BLaER1 treated with 17β-estradiol and CSF1 and Interleukin-3, amounts not matched to agents 10 nM and 100 nM (cell line): ENCODE measurements at regions not wholly inside any gene's neighbourhood (a gene's known extent, or its start where the extent isn't known, plus 50 kb on each side); places are given as distances from the start of the nearest gene placed in this dataset.
A peak's percentile ranks its signal among the peaks of the same experiment; 100 is the strongest.

Experiments
- H3K27ac ChIP-seq, 11 experiments: shearing (Covaris generic); formaldehyde crosslinking; 2 replicates each; pipeline ENCODE4 v1.8.1; 2022
- H3K27me3 ChIP-seq, 11 experiments: shearing (Covaris generic); formaldehyde crosslinking; 2 replicates each; pipeline ENCODE4 v1.8.1; 2022
- H3K36me3 ChIP-seq, 11 experiments: shearing (Covaris generic); formaldehyde crosslinking; 2 replicates each; pipeline ENCODE4 v1.8.1; 2022
- H3K4me1 ChIP-seq, 10 experiments: shearing (Covaris generic); formaldehyde crosslinking; 2 replicates each; pipeline ENCODE4 v1.8.1; 2022
- H3K4me2 ChIP-seq, 11 experiments: shearing (Covaris generic); formaldehyde crosslinking; 2 replicates each; pipeline ENCODE4 v1.8.1; 2022
- H3K4me3 ChIP-seq, 10 experiments: shearing (Covaris generic); formaldehyde crosslinking; 2 replicates each; pipeline ENCODE4 v1.8.1; 2022
- H3K9ac ChIP-seq, 11 experiments: shearing (Covaris generic); formaldehyde crosslinking; 2 replicates each; pipeline ENCODE4 v1.8.1; 2022
- H3K9me3 ChIP-seq, 11 experiments: shearing (Covaris generic); formaldehyde crosslinking; replicated peaks in 1 of 11; 2 replicates each; pipeline ENCODE4 v1.8.1; 2022
- H4K20me1 ChIP-seq, 11 experiments: shearing (Covaris generic); formaldehyde crosslinking; 2 replicates each; pipeline ENCODE4 v1.8.1; 2022
- Cebpa-rat ChIP-seq, 11 experiments: shearing (Covaris generic); IDR thresholded peaks; 2 replicates each; pipeline ENCODE4 v1.8.1; 2022

GRCh38 chr3:180199417-180199995 lies 162.8 kb upstream of the PEX5L start:
- H3K9ac ChIP-seq: no peak overlapping the region
- H3K9me3 ChIP-seq: peaks cover 0 to 14% (median 0%) of the 10 kb centered on the region in 11 experiments; a peak in 4 of 22 replicates
- H3K4me2 ChIP-seq: no peak overlapping the region
- no peak overlapping the region for H3K27ac ChIP-seq
- no peak for TF ChIP-seq Cebpa-rat (IDR thresholded peaks at IDR 0.05)
- no peaks in the 10 kb centered on the region for H3K27me3 ChIP-seq
- H3K4me1 ChIP-seq: peaks cover 0 to 12% (median 0%) of the 10 kb centered on the region in 10 experiments; a peak in 4 of 20 replicates
- H3K4me3 ChIP-seq: no peak overlapping the region
- no peaks in the 10 kb centered on the region for H3K36me3 ChIP-seq
- no peaks in the 10 kb centered on the region for H4K20me1 ChIP-seq

DNA sequence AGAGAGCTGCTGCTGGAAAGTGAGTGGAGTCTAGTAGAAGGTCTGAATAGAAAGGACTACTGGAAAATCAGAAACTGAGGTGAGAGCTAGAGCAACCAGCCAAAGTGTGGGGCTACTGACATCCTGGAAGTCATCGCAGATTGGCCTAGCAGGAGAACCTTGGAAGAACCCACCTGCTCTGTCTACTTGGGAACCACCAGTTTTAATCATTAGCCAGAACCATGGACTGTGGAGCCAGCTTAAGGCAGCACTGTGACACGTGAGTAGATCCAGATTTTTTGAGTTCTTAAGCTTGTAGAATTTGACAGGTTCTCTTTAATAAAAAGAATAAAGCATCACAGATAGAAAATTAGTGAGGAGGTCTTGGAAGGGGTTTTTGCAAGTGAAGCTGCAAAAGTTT lies 179.1 kb upstream of the PEX5L start:
- no peak overlapping the region for H3K4me3 ChIP-seq
- no peak overlapping the region for H3K4me2 ChIP-seq
- TF ChIP-seq Cebpa-rat (IDR thresholded peaks at IDR 0.05): no peak
- H3K9ac ChIP-seq: no peak overlapping the region
- H3K27me3 ChIP-seq: no peaks in the 10 kb centered on the region
- H3K9me3 ChIP-seq: peaks cover 0 to 10% (median 4%) of the 10 kb centered on the region in 11 experiments; a peak in 7 of 22 replicates
- no peaks in the 10 kb centered on the region for H4K20me1 ChIP-seq
- peaks cover 0 to 6% (median 0%) of the 10 kb centered on the region in 10 experiments; a peak in 3 of 20 replicates for H3K4me1 ChIP-seq
- H3K36me3 ChIP-seq: no peaks in the 10 kb centered on the region; a peak in 1 of 22 replicates
- H3K27ac ChIP-seq: no peak overlapping the region

- Histone ChIP-seq H3K9ac (no peak overlapping the region), H3K4me3 (no peak overlapping the region), H3K27ac (no peak overlapping the region), H3K9me3 (peaks cover 16 to 39% (median 26%) of the 10 kb centered on the region in 11 experiments), H3K4me2 (peak overlapping the region in 2 of 11 experiments; percentile 21 to 27; a peak in 1 of 22 replicates), H3K4me1 (peaks cover 0 to 10% (median 0%) of the 10 kb centered on the region in 10 experiments; a peak in 3 of 20 replicates), H4K20me1 (no peaks in the 10 kb centered on the region), H3K36me3 (peaks cover 0 to 4% (median 0%) of the 10 kb centered on the region in 11 experiments; a peak in 1 of 22 replicates), H3K27me3 (no peaks in the 10 kb centered on the region)
- no peak for TF ChIP-seq Cebpa-rat (IDR thresholded peaks at IDR 0.05)
Observed at GRCh38 chr3:180223268-180223667, 186.5 kb upstream of the PEX5L start.

- Histone ChIP-seq H3K9me3 (peaks cover 73 to 87% (median 80%) of the 10 kb centered on the region in 11 experiments), H3K4me1 (no peaks in the 10 kb centered on the region), H3K36me3 (peaks cover 0 to 4% (median 0%) of the 10 kb centered on the region in 11 experiments; a peak in 1 of 22 replicates), H3K27ac (no peak overlapping the region), H3K27me3 (no peaks in the 10 kb centered on the region), H3K4me2 (no peak overlapping the region), H4K20me1 (no peaks in the 10 kb centered on the region), H3K9ac (no peak overlapping the region), H3K4me3 (no peak overlapping the region)
- TF ChIP-seq Cebpa-rat (IDR thresholded peaks at IDR 0.05): no peak
Observed at GRCh38 chr3:180229113-180229512, 192.4 kb upstream of the PEX5L start.

GRCh38 chr3:180239939-180240338 lies 203.2 kb upstream of the PEX5L start:
- no peak for TF ChIP-seq Cebpa-rat (IDR thresholded peaks at IDR 0.05)
- no peak overlapping the region for H3K4me3 ChIP-seq
- H3K27me3 ChIP-seq: no peaks in the 10 kb centered on the region
- H3K4me1 ChIP-seq: no peaks in the 10 kb centered on the region
- peaks cover 9 to 21% (median 15%) of the 10 kb centered on the region in 11 experiments for H3K9me3 ChIP-seq
- no peak overlapping the region for H3K27ac ChIP-seq
- H3K9ac ChIP-seq: no peak overlapping the region
- H4K20me1 ChIP-seq: no peaks in the 10 kb centered on the region
- no peaks in the 10 kb centered on the region; a peak in 1 of 22 replicates for H3K36me3 ChIP-seq
- no peak overlapping the region for H3K4me2 ChIP-seq

DNA sequence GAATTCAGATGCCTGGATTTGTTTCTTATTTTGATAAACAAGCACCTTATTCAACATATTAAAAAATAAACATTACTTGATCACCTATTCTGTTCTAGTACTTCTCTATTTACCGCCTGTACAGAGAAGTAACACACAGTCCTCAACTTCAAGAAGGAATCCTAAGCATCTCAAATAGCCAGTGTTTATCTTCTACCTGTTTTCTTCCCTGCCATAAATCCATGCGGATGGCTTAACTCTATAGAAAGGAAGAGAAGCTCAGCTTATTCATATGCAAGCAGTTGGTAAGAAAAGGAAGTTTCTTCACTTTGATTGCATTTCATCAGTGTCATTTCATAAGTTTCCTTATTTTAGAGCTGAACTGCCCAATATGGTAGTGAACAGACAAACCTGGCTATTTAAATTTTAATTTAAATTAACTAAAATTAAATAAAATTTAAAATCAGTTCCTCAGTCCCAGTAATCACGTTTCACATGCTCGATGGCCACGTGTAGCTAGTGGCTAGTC lies 210.0 kb upstream of the PEX5L start:
- Histone ChIP-seq H3K36me3 (no peaks in the 10 kb centered on the region), H4K20me1 (no peaks in the 10 kb centered on the region), H3K4me3 (no peak overlapping the region), H3K9ac (no peak overlapping the region), H3K9me3 (no peaks in the 10 kb centered on the region), H3K4me1 (0 out of 20 replicates have a peak, but pooled peaks cover 0 to 4% (median 0%) of the 10 kb centered on the region in 10 experiments), H3K4me2 (no peak overlapping the region), H3K27ac (peak overlapping the region in 3 of 11 experiments; percentile 25 to 34 (median 30); a peak in 8 of 22 replicates), H3K27me3 (no peaks in the 10 kb centered on the region)
- TF ChIP-seq Cebpa-rat (IDR thresholded peaks at IDR 0.05): no peak

GRCh38 chr3:180250172-180250571 lies 213.4 kb upstream of the PEX5L start:
- Histone ChIP-seq H3K9ac (no peak overlapping the region), H3K4me1 (0 out of 20 replicates have a peak, but pooled peaks cover 0 to 4% (median 0%) of the 10 kb centered on the region in 10 experiments), H3K4me3 (no peak overlapping the region), H4K20me1 (no peaks in the 10 kb centered on the region), H3K9me3 (no peaks in the 10 kb centered on the region), H3K36me3 (no peaks in the 10 kb centered on the region), H3K4me2 (no peak overlapping the region), H3K27me3 (no peaks in the 10 kb centered on the region), H3K27ac (no peak overlapping the region)
- no peak for TF ChIP-seq Cebpa-rat (IDR thresholded peaks at IDR 0.05)

DNA sequence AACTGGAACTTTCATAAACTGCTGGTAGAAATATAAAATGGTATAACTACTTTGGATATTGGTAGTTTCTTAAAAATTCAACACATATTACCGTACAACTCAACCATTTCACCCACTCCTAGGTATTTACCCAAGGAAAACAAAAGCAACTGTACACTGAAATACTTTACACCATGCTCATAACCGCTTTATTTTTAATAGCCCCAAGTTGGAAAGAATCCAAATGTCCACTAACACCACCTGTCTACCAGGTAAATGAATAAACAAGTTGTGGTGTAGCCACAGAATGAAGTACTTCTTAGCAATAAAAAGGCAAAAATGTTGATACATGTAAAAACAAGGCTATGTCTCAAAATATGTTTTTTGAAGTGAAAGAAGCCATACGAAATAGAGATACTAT lies 215.9 kb upstream of the PEX5L start:
- Histone ChIP-seq H3K4me2 (no peak overlapping the region), H3K27ac (no peak overlapping the region), H3K4me1 (peaks cover 0 to 7% (median 0%) of the 10 kb centered on the region in 10 experiments; a peak in 1 of 20 replicates), H3K4me3 (no peak overlapping the region), H3K9ac (no peak overlapping the region), H3K36me3 (no peaks in the 10 kb centered on the region), H3K9me3 (peaks cover 0 to 5% (median 0%) of the 10 kb centered on the region in 11 experiments; a peak in 1 of 22 replicates), H3K27me3 (no peaks in the 10 kb centered on the region), H4K20me1 (no peaks in the 10 kb centered on the region)
- no peak for TF ChIP-seq Cebpa-rat (IDR thresholded peaks at IDR 0.05)

GRCh38 chr3:180253283-180253682 lies 216.5 kb upstream of the PEX5L start:
- Histone ChIP-seq H3K4me3 (no peak overlapping the region), H3K36me3 (no peaks in the 10 kb centered on the region), H3K4me1 (peaks cover 0 to 7% (median 0%) of the 10 kb centered on the region in 10 experiments; a peak in 1 of 20 replicates), H3K4me2 (no peak overlapping the region), H3K9ac (no peak overlapping the region), H3K27me3 (no peaks in the 10 kb centered on the region), H3K9me3 (peaks cover 0 to 10% (median 0%) of the 10 kb centered on the region in 11 experiments; a peak in 5 of 22 replicates), H4K20me1 (no peaks in the 10 kb centered on the region), H3K27ac (no peak overlapping the region)
- no peak for TF ChIP-seq Cebpa-rat (IDR thresholded peaks at IDR 0.05)
